ENCODE measurements at regions not wholly inside any gene's neighbourhood (a gene's known extent, or its start where the extent isn't known, plus 50 kb on each side); places are given as distances from the start of the nearest gene placed in this dataset.
"Not testable (repeated sequence)": the region's sequence is repeated elsewhere in the genome, so short reads cannot be mapped to it uniquely, and the experiment has no call there.

DNA sequence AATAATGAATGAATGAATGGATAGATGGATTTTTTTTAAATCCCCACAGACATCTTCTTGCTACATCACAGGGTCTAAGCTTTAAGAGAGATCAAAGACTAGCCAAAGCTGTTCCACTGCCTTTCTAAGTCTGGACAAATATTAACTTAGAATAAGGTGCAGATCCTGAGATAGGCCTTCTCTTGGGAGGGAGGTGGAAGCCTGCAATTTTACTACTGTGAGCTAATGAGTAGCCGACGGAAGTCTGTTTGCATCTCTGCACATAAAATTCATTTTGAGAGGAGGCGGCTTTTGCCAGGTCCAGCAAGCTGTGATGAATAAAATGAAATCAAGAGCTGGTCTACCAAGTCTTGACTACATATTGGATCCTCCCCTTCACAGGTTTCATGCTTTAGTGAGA, 484.9 kb downstream of the TMEM38B start:
- TF ChIP-seq EZH2phosphoT487 (IDR thresholded peaks at IDR 0.05; ENCODE audit: borderline replicate concordance, low read depth, low read length), result no peak
- TF ChIP-seq, protein P1, sequence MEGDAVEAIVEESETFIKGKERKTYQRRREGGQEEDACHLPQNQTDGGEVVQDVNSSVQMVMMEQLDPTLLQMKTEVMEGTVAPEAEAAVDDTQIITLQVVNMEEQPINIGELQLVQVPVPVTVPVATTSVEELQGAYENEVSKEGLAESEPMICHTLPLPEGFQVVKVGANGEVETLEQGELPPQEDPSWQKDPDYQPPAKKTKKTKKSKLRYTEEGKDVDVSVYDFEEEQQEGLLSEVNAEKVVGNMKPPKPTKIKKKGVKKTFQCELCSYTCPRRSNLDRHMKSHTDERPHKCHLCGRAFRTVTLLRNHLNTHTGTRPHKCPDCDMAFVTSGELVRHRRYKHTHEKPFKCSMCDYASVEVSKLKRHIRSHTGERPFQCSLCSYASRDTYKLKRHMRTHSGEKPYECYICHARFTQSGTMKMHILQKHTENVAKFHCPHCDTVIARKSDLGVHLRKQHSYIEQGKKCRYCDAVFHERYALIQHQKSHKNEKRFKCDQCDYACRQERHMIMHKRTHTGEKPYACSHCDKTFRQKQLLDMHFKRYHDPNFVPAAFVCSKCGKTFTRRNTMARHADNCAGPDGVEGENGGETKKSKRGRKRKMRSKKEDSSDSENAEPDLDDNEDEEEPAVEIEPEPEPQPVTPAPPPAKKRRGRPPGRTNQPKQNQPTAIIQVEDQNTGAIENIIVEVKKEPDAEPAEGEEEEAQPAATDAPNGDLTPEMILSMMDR (conservative IDR thresholded peaks at IDR 0.05; ENCODE audit: low read length), result no peak
- no peak overlapping the region for H2AFZ ChIP-seq (ENCODE audit: low read length)
- ChIA-PET POLR2A (no interaction called here), CTCF (ENCODE audit: unreplicated experiment) (no interaction called here)
- H4K20me1 ChIP-seq (ENCODE audit: insufficient read depth, low read length), result no peaks in the 10 kb centered on the region
- no peaks in the 10 kb centered on the region for H3K79me2 ChIP-seq (ENCODE audit: insufficient read depth, low read depth, low read length)
- H3K36me3 ChIP-seq (ENCODE audit: insufficient read depth, low read length), result no peaks in the 10 kb centered on the region
- intact Hi-C loops (cut with micrococcal nuclease; ENCODE audit: unreplicated experiment), result no loop called here
- no peak for DNase-seq (ENCODE audit: low spot score)
- BruUV-seq (replicated peaks), result no TSS peak
- no peaks in the 10 kb centered on the region for H3K9me3 ChIP-seq (ENCODE audit: low read length)
- no peaks in the 10 kb centered on the region for H3K9me2 ChIP-seq (ENCODE audit: insufficient read depth, low read length)
- H3K4me2 ChIP-seq (ENCODE audit: low read length), result no peak overlapping the region
- H3K27ac ChIP-seq (ENCODE audit: low read depth, low read length, poor library complexity, severe bottlenecking), result no peak overlapping the region
- no peak overlapping the region for H3K4me3 ChIP-seq (ENCODE audit: low read depth, low read length, poor library complexity, severe bottlenecking)
- H3K4me1 ChIP-seq (ENCODE audit: insufficient read depth, low read length, poor library complexity, severe bottlenecking), result no peaks in the 10 kb centered on the region

DNA sequence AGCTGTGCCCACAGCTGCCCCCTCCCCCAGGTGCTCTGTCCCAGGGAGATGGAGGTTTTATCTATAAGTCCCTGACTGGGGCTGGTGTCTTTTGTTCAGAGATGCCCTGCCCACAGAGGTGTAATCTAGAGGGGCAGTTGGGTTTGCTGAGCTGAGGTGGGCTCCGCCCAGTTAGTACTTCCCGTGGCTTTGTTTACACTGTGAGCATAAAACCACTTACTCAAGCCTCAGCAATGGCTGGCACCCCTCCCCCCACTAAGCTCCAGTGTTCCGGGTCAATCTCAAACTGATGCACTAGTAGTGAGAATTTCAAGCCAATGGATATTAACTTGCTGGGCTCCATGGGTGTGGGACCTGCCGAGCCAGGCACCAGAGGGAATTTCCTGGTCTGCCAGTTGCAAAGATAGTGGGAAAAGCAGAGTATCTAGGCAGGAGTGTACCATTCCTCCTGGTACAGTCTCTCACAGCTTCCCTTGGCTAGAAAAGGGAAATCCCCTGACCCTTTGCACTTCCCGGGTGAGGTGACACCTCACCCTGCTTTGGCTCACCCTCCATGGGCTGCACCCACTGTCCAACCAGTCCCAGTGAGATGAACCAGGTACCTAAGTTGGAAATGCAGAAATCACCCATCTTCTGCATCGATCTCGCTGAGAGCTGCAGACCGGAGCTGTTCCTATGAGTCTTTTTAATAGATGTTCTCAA, 509.6 kb downstream of the TMEM38B start:
- H3K79me2 ChIP-seq (ENCODE audit: insufficient read depth, low read depth, low read length); H2AFZ ChIP-seq (ENCODE audit: low read length); H4K20me1 ChIP-seq (ENCODE audit: insufficient read depth, low read length); BruUV-seq (replicated peaks); H3K4me3 ChIP-seq (ENCODE audit: low read depth, low read length, poor library complexity, severe bottlenecking); intact Hi-C loops (cut with micrococcal nuclease; ENCODE audit: unreplicated experiment); H3K9me2 ChIP-seq (ENCODE audit: insufficient read depth, low read length); CTCF ChIA-PET (ENCODE audit: unreplicated experiment); DNase-seq (ENCODE audit: low spot score); H3K4me1 ChIP-seq (ENCODE audit: insufficient read depth, low read length, poor library complexity, severe bottlenecking); H3K4me2 ChIP-seq (ENCODE audit: low read length); H3K36me3 ChIP-seq (ENCODE audit: insufficient read depth, low read length); H3K9me3 ChIP-seq (ENCODE audit: low read length); H3K27ac ChIP-seq (ENCODE audit: low read depth, low read length, poor library complexity, severe bottlenecking); POLR2A ChIA-PET: not testable (repeated sequence)

DNA sequence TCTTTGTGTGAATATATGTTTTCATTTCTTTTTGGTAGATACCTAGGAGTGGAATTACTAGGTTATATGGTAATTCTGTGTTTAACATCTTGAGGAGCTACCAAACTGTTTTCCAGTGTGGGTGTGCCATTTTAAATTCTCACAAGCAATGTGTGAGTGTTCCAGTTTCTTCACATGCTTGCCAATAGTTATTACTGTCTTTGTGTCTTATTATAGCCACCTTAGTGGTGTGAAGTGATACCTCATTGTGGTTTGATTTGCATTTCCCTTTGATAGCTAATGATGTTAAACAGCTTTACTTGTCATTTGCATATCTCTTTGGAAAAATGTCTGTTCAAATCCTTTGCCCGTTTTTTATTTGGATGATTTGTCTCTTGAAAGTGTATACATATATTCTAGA, 513.0 kb downstream of the TMEM38B start:
- no peaks in the 10 kb centered on the region for H3K4me1 ChIP-seq (ENCODE audit: insufficient read depth, low read length, poor library complexity, severe bottlenecking)

More for the DNA sequence above, 513.0 kb downstream of the TMEM38B start:
- H3K79me2 ChIP-seq (ENCODE audit: insufficient read depth, low read depth, low read length), result no peaks in the 10 kb centered on the region
- H3K9me3 ChIP-seq (ENCODE audit: low read length), result no peaks in the 10 kb centered on the region
- TF ChIP-seq, protein P1 (conservative IDR thresholded peaks at IDR 0.05; ENCODE audit: low read length), result no peak
- TF ChIP-seq EZH2phosphoT487 (IDR thresholded peaks at IDR 0.05; ENCODE audit: borderline replicate concordance, low read depth, low read length), result no peak
- H3K4me2 ChIP-seq (ENCODE audit: low read length), result no peak overlapping the region
- CTCF ChIA-PET (ENCODE audit: unreplicated experiment), result no interaction called here
- intact Hi-C loops (cut with micrococcal nuclease; ENCODE audit: unreplicated experiment), result no loop called here
- no peak overlapping the region for H3K4me3 ChIP-seq (ENCODE audit: low read depth, low read length, poor library complexity, severe bottlenecking)
- H3K36me3 ChIP-seq (ENCODE audit: insufficient read depth, low read length), result no peaks in the 10 kb centered on the region
- no peak overlapping the region for H3K27ac ChIP-seq (ENCODE audit: low read depth, low read length, poor library complexity, severe bottlenecking)
- BruUV-seq (replicated peaks), result no TSS peak
- no peaks in the 10 kb centered on the region for H3K9me2 ChIP-seq (ENCODE audit: insufficient read depth, low read length)
- H4K20me1 ChIP-seq (ENCODE audit: insufficient read depth, low read length), result no peaks in the 10 kb centered on the region
- POLR2A ChIA-PET, result interaction anchor here (0.6 kb wide), 1 partner anchor 1208 kb away, joined by 3 read pairs; no protein-coding TSS in a partner anchor
- H2AFZ ChIP-seq (ENCODE audit: low read length), result no peak overlapping the region
- no peak for DNase-seq (ENCODE audit: low spot score)
